GM23248 (cell line): ENCODE measurements at regions not wholly inside any gene's neighbourhood (a gene's known extent, or its start where the extent isn't known, plus 50 kb on each side); places are given as distances from the start of the nearest gene placed in this dataset.

ENCODE experiments used
- EZH2 ChIP-seq: fragments of 200-600 bp; sonication (generic); IDR thresholded peaks from 2 replicates; pipeline ENCODE4 v1.6.1; 2018; ENCODE audit warnings: antibody characterized with exemption, mild to moderate bottlenecking; ENCODE audit not compliant: insufficient read depth, poor library complexity, severe bottlenecking
- EZH2phosphoT487 ChIP-seq: fragments of 200-600 bp; sonication (generic); IDR thresholded peaks from 2 replicates; pipeline ENCODE4 v1.6.1; 2018; ENCODE audit warnings: antibody characterized with exemption, moderate library complexity, mild to moderate bottlenecking, low read depth; ENCODE audit not compliant: insufficient read depth

- TF ChIP-seq EZH2 (no peak), EZH2phosphoT487 (no peak)
Measured at GRCh38 chr15:92271179-92271578, 122.5 kb upstream of the ST8SIA2 start.
